ENCODE measurements at regions not wholly inside any gene's neighbourhood (a gene's known extent, or its start where the extent isn't known, plus 50 kb on each side); places are given as distances from the start of the nearest gene placed in this dataset.

DNA sequence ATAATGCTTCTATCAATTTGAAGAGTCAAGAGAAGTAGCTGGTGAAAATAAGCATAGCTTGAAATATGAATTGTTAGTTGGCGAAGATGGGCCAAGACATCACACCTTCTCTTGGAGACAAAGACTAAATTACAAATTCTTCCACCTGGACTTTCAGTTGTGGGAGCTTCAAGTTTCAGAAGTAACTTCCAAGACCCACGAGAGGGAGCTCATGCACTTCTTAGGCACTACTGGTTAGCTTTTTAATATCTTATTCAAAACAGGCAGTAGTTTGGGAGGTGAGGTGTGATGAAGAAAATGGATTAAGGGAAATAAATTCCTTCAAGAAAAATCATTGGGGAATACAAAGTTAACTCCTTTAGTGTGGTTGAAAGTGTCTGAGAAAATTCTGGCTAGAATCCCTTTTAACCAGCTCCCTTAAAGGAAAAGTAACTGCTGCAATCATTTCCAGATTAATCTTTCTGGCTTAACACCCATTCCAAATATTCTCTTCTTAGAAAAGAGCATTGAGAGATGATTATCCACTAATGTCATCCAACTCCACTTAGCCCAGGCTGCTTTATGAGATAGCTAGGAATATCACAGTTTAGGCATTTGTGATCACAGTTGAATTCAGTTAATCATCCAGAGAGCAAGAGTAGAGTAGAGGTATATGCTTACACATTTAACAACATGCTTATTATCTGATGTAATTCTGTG, 139.5 kb upstream of the DMRTA1 start:
- peak; percentile 46 to 51 for DNase-seq

DNA sequence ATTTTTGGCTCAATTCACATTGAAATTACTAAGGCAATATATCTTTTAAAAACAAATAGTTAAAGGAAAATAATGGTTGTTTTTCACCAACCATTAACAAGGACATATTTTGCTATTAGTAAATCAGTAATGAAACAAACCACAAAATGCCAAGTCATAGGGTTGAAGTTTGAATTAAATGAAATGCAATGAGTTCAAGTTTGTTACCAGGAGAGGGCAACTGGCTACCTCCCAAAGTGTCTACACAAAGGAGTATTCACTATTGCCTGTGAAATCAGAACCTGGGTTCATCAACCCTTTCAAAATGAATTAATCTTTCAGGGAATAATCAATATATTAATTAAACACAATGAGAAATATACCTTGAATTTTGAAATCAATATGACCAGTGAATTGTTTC, 138.4 kb upstream of the DMRTA1 start:
- no peak for DNase-seq

DNA sequence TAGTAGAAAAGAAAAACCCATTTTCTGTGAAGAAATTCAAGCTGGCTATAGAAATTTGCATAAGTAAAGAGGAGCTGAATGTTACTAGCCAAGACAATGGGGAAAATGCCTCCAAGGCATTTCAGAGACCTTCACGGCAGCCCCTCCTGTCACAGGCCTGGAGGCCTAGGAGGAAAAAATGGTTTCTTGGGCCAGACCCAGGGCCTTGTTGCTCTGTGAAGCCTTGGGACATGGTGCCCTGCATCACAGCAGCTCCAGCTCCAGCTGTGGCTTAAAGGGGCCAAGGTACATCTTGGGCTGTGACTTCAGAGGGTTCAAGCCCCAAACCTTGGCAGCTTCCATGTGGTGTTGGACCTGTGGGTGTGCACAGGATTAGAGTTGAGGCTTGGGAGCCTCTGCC, 130.0 kb upstream of the DMRTA1 start:
- no peak for DNase-seq

DNA sequence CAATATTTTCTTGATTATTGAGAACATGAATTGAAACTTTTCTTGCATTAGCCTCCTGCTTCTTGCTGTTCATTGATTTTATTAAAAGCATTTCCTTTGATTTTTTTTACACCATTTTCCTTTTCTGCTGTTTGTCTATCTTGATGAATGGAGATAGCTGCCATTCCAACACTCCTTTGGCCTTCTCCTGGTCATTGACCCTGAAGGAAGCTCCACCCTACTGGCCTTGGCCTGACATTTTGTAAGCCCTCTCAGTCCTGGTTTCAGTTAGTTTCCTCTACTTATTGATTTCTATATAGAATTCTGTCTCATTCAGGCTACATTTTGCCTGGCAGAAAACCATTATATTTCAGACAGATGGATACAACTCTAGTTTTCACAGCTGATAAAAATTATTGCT, 115.1 kb upstream of the DMRTA1 start:
- DNase-seq = no peak

DNA sequence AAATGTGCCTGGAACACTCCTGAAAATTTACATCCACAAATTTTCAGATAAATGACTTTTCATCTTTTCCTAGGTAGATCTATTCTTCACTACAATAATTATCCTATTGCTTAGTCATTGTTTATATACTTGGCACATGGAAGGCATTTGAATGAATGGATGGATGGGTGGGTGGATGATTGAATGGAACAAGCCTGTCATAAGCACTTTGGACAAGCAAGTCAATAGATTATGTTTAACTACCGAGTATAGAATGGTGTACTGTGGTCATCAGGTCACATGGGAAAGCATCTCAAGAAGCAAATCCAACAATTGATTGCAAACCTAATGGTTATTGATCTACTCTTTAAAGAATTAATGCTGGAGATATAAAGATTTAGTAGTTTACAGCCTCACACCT, 114.4 kb upstream of the DMRTA1 start:
- peak in 1 of 2 experiments; percentile 12 for DNase-seq

DNA sequence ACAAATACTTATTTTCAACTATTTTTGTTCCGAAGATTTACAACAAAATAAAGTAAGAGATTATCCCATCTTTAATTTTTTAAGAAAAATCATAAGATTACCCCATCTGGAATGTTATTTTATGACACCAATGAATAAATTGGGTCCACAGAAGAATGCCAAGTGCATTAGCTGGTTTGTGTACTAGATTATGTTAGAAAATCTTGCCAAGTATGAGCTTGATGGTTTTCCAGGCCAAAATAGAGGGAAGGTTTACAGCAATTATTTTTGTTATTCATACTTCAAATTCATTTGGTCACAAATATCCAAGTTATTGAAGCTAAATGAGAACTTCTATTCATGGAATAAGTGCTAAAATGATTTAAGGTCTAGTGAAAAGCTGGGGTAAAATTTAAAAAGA, 109.4 kb upstream of the DMRTA1 start:
- DNase-seq = no peak

DNA sequence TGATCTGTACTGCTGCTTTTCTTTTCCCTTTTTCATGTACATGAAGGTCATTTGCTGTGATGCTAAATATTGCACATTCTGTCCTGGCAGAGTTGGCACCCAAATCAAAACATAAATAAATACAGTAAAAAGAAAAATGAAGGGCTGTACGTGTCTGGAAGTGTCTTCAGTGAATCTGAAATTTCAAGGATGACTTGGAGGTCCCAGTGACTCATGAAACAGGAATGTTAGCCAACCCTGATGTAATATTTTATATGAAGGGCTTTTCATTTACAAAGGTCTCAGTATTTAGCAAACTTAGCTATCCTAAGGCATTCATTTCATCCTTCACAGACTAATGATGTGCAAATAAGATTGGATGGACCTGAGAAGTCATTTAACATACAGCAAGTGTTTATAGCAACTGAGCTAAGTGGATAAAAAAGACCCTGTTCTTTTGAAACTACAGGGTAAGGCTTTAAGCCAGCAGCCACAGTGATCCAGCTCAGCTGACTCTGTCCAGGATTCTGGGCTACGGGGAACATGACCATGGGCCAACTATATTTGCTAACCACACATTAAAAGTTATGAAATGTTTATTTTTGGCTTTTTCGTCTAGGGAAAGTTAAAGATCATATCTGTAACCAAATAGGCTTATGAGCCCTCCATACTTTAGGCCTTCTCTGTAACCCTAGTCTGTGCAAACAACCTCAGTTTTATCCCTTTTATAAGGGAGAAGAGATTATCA, 104.0 kb upstream of the DMRTA1 start:
- no peak for DNase-seq

DNA sequence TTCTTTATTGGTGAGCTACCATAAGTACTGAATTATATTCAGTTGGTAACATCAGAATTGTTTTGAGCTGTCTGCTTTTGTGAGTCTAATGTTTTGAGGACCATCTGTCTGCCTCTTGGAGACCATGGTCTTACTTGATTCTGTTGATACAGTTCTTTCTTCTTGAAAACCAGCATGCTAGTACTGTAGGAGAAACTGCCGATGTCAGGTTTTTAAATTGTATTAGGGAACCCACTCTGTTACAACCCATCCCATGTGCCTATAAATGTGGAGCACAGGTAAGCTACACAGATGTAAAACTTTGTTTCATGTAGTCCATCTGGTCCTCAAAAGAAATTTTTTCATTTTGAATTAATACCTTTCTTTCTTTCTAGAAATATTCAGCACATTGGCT, 103.4 kb upstream of the DMRTA1 start:
- DNase-seq = no peak

DNA sequence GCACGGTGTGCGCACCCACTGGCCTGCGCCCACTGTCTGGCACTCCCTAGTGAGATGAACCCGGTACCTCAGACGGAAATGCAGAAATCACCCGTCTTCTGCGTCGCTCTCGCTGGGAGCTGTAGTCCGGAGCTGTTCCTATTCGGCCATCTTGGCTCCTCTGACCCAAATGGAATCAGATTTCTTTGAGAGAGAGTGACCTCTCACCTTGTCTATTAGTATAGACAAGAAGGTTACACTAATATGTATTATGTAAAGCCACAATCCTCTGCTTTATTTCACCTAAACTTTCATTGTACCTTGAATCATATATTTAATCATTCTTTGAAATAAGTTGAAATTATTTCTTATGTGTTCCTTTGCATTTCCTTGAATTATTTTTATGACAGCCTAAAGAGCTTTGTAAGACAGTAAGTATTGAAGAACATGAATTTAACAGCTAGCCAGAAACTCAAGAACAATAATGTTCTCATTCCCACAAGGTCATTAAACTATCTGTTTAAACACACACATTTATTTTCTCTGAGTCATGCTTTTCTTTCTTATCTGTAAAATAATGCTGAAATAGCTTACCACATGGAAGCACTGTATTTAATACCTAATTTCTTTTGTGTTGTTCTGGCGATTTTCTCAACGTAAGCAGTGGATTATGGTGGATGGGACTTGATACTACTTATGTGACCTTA, 91.8 kb upstream of the DMRTA1 start:
- no peak for DNase-seq

DNA sequence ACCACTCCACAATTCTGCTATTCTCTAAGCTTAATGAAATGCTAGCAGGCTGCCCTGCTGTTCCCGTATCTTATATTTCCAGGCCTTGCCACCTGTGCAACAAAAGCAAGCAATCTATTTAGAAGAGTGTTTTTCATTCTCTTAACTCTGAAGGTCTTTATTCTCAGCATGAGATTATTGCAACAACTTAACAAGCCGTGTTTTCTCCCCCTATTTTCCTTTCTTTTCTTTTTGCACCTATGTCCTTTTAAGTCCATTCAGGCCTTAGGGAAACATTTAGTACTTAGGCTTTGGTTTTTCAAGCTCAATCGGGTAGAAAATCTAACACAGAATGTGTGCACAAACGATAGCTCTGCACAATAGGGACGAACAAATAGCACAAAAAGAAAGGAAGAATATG, 89.6 kb upstream of the DMRTA1 start:
- DNase-seq = no peak

DNA sequence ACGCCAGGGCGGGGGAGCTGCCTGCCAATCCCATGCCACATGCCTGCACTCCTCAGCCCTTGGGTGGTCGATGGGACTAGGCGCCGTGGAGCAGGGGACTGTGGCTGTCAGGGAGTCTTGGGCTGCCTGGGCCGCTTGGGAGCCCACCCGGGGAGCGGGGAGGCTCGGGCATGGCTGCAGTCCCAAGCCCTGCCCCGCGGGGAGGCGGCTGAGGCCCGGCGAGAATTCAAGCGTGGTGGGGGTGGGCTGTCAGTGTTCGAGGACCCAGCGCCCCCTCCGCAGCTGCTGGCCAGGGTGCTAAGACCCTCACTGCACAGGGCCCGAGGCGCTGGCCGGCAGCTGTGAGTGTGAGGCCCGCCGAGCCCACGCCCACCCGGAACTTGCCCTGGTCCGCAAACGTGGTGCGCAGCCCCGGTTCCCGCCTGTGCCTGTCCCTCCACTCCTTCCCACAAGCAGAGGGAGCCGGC, 83.2 kb upstream of the DMRTA1 start:
- no peak for DNase-seq

DNA sequence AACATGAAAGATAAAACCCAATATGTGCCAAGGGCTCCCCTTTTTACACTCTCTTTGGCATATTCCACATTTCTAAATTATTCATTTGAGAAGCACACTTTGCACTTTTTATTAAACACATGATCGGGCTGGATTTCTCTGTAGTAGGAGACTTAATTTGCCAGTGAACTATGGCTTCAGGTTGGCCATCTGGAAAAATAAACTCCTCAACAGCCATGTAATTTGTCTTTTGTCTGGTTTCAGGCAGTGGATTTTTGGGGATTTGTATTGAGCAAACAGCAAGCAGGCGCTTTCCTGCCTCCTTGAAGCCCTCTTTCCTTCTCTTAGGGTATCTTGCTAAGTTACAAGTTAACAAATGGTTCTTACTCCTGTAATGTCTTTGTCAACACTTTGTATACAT, 73.0 kb upstream of the DMRTA1 start:
- DNase-seq = peak in 1 of 2 experiments; percentile 50

DNA sequence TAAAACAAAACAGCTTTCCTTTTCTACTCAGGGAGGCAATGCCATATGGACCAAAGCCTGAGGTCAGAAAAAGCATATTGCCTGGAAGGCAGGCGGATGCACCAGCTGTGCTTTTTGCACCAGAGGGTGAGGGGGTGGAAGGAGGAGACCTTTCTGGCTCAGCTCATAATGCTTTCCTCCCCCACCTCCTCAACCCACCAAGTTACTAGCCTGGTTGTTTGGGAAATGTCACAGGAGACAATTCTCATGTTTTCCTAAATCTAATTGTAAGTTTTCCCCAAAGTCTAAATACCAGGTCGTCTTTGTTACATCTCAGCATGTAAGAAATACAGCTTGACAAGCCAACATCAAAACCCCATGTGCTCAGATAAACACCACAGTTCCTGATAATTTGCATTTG, 72.6 kb upstream of the DMRTA1 start:
- DNase-seq = peak; percentile 36 to 55

DNA sequence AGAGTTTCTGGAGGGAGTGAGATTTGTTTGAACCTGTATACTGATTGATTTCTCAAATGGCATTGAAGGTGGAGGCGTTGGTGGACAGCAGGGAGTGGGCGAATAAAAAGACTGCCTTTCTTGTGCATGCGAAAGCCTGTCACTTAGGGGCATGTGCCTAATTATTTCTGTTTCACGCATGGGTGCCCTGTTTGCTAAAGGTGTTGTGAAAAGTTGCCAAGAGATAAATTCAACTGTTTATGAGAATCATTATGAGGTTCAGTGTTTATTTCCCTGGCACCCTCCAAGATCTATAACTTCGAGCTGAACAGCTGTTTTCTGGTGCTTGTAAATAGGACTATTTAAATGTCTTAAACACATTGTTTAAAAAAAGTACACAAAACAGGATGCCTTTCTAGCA, 67.4 kb upstream of the DMRTA1 start:
- no peak for DNase-seq

DNA sequence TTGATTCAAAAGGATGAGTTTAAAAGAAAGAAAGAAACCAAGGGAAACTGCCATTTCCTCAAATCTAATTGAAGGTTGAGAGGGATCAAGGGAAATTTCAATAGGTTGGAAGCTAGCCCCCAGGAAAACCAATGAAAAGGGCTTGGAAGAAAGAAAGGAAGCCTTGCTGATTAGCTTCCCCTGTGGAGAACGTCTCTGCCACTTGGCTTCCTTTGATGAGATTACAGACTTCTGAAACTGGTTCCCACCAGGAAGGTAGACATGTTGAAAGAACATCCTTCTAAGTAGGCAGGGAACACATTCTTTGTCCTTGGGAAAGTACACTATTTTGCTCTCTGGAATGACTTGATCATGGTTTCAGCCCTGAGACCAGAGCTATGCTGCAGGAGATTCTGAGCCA, 65.5 kb upstream of the DMRTA1 start:
- DNase-seq = no peak

DNA sequence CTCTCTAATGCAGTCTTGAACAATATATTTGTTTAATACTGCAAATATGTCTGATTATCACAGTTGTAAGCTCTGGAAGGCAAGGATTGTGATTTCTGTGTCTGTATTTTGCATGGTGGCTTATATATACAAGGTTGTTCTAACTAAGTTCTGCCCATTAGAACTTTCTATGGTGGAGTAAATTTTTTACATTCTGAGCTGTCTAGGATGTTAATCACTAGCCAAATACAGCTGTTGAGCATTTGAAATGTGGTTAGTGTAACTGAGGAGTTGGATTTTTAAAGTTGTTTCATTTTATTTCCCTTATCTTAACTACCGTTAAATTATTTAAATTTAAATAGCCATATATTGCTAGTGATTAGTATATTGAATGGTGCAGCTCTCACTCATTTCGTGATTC, 64.3 kb upstream of the DMRTA1 start:
- DNase-seq = no peak

DNA sequence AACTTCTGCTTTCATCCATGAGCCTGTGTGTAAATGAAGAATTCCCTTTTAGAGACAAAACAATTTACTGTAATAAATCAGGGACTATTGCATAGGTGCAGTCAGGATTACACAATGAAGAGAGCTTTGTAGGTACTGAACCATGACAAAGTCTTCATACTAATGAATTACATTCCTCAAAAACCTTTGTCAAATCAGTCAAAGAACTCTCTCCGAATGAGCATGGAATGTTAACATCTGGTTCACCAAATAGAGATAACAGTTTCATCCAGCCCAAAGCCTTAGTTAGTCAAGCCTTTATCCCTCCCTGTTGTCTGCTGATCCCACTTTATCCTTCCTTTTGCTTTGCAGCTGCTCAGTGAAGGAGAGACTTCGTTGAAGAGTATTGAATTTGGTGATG, 62.9 kb upstream of the DMRTA1 start:
- no peak for DNase-seq

DNA sequence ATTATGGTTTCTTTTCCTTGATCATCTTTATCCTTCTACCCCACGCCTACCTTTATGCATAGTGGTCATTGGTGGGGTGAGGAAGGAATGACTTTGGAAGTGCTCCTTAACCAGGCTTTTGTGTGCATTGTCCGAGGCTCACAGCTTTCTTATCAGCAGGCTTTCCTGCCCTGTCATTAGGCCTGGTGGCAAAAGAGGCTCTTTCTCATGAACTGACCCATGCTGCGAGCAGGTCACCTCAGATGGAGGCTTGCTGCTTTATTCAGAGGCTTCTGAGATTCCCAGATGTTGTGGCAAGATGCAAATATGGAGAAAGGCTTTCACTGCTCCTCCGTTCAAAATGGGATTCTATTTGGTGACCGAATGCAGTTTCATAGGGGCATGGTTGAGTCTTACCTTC, 57.4 kb upstream of the DMRTA1 start:
- no peak for DNase-seq

DNA sequence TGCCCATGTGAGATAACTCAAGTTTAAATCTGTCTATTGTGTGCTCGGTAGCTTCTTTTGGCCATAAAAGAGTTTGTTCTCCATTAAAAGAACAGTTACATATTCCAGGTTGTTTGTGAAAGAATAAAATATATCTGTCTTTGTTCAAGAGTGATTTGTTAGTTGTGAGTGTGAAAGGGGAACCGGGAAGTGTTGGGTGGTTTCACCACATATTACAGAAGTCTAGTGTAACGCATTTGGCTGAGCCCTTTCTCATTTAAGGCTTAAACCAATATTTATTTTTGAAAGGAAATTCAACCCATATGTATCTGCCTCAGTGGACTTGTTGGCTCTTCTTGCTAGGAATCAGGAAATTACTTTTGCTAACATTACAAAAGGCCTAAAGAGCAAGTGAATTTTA, 54.1 kb upstream of the DMRTA1 start:
- DNase-seq = no peak

DNA sequence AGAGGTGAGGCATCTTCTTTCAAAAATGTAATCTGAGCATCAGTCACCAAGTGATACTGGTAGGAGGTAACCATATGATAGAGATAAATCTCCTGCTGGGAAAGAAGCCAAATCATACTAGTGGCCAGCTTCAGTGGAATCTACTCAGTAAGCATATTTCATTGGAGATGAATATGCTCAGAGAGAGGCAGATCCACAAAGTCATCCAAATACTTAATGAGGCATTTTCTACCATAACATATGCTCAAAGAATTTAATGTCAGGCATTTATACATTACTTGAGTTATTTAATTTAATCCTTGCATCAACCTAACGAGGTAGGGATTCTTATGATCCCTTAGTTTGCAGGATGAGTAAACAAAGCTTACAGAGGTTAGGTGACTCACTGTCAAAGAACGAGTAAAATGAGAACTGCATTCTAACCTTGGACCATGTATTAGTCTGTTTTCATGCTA, 50.9 kb upstream of the DMRTA1 start:
- DNase-seq = no peak
